Activated CD8-positive, alpha-beta memory T cell treated with anti-CD3 and anti-CD28 coated beads for 48 hours (primary cell): ENCODE measurements at regions not wholly inside any gene's neighbourhood (a gene's known extent, or its start where the extent isn't known, plus 50 kb on each side); places are given as distances from the start of the nearest gene placed in this dataset.

Experiments
- DNase-seq, 3 experiments: peaks; one replicate each; pipeline ENCODE4 v3.0.0-alpha.2; 2020; ENCODE audit warnings: low read depth in 2 of 3, low spot score in 2 of 3

- no peak for DNase-seq
Observed at GRCh38 chr7:25770670-25771069, 381.3 kb upstream of the NFE2L3 start.

GRCh38 chr7:25771491-25771890 is 380.5 kb upstream of the NFE2L3 start:
- DNase-seq, result no peak

GRCh38 chr7:25772802-25773201 is 379.2 kb upstream of the NFE2L3 start:
- no peak for DNase-seq

GRCh38 chr7:25774675-25775074 is 377.3 kb upstream of the NFE2L3 start:
- no peak for DNase-seq

- DNase-seq, result no peak
Observed at GRCh38 chr7:25775570-25775969, 376.4 kb upstream of the NFE2L3 start.

GRCh38 chr7:25775999-25776743 is 375.8 kb upstream of the NFE2L3 start:
- no peak for DNase-seq

GRCh38 chr7:25776744-25777123 is 375.3 kb upstream of the NFE2L3 start:
- no peak for DNase-seq

- DNase-seq, result no peak
Observed at GRCh38 chr7:25777969-25778708, 373.9 kb upstream of the NFE2L3 start.

- no peak for DNase-seq
Observed at GRCh38 chr7:25779002-25779546, 372.9 kb upstream of the NFE2L3 start.

- no peak for DNase-seq
Observed at GRCh38 chr7:25780904-25781303, 371.1 kb upstream of the NFE2L3 start.

- DNase-seq, result no peak
Observed at GRCh38 chr7:25781704-25782103, 370.3 kb upstream of the NFE2L3 start.

GRCh38 chr7:25786936-25787335 is 365.1 kb upstream of the NFE2L3 start:
- DNase-seq, result no peak

- no peak for DNase-seq
Observed at GRCh38 chr7:25787336-25787735, 364.7 kb upstream of the NFE2L3 start.

- no peak for DNase-seq
Observed at GRCh38 chr7:25788371-25788770, 363.6 kb upstream of the NFE2L3 start.

- DNase-seq, result no peak
Observed at GRCh38 chr7:25788961-25789620, 362.9 kb upstream of the NFE2L3 start.

GRCh38 chr7:25789701-25790640 is 362.0 kb upstream of the NFE2L3 start:
- no peak for DNase-seq

- DNase-seq, result no peak
Observed at GRCh38 chr7:25790963-25791362, 361.0 kb upstream of the NFE2L3 start.

GRCh38 chr7:25792586-25792985 is 359.4 kb upstream of the NFE2L3 start:
- no peak for DNase-seq

- DNase-seq, result no peak
Observed at GRCh38 chr7:25795824-25796235, 356.2 kb upstream of the NFE2L3 start.

- no peak for DNase-seq
Observed at GRCh38 chr7:25798344-25798743, 353.7 kb upstream of the NFE2L3 start.

GRCh38 chr7:25801214-25801613 is 350.8 kb upstream of the NFE2L3 start:
- no peak for DNase-seq
